ENCODE measurements at regions not wholly inside any gene's neighbourhood (a gene's known extent, or its start where the extent isn't known, plus 50 kb on each side); places are given as distances from the start of the nearest gene placed in this dataset.

GRCh38 chr22:49238181-49239141, 589.2 kb downstream of the BRD1 start:
- H3K79me2 ChIP-seq (ENCODE audit: insufficient read depth, low read length), result no peaks in the 10 kb centered on the region
- no peak overlapping the region for H3K9ac ChIP-seq (ENCODE audit: low read depth, low read length, poor library complexity, severe bottlenecking)
- H3K27me3 ChIP-seq (ENCODE audit: insufficient read depth, low read length, poor library complexity, severe bottlenecking), result no peaks in the 10 kb centered on the region
- H3K4me3 ChIP-seq (ENCODE audit: low read length, poor library complexity, severe bottlenecking), result no peak overlapping the region
- H3K9me2 ChIP-seq (replicated peaks; ENCODE audit: low read depth, low read length), result no peaks in the 10 kb centered on the region
- no peaks in the 10 kb centered on the region for H3F3A ChIP-seq (ENCODE audit: low read depth)
- H3K36me3 ChIP-seq (ENCODE audit: insufficient read depth, low read length), result no peaks in the 10 kb centered on the region
- H2AFZ ChIP-seq (ENCODE audit: low read length), result no peak overlapping the region
- no peaks in the 10 kb centered on the region for H3K4me1 ChIP-seq (ENCODE audit: insufficient read depth, low read length, poor library complexity, severe bottlenecking)
- no peaks in the 10 kb centered on the region for H4K20me1 ChIP-seq (ENCODE audit: insufficient read depth, low read length, poor library complexity, severe bottlenecking)
- TF ChIP-seq CTCF (conservative IDR thresholded peaks at IDR 0.05; ENCODE audit: low read length) (no peak), EZH2phosphoT487 (IDR thresholded peaks at IDR 0.05; ENCODE audit: borderline replicate concordance) (no peak)
- peaks cover 7% of the 10 kb centered on the region for H3K9me3 ChIP-seq (ENCODE audit: insufficient read depth, low read depth, low read length)
- H3K4me2 ChIP-seq (ENCODE audit: low read depth, low read length, poor library complexity, severe bottlenecking), result no peak overlapping the region

GRCh38 chr22:49237703-49238102, 590.0 kb downstream of the BRD1 start:
- Histone ChIP-seq H3F3A (ENCODE audit: low read depth) (no peaks in the 10 kb centered on the region), H3K27me3 (ENCODE audit: insufficient read depth, low read length, poor library complexity, severe bottlenecking) (no peaks in the 10 kb centered on the region), H4K20me1 (ENCODE audit: insufficient read depth, low read length, poor library complexity, severe bottlenecking) (no peaks in the 10 kb centered on the region), H3K4me1 (ENCODE audit: insufficient read depth, low read length, poor library complexity, severe bottlenecking) (no peaks in the 10 kb centered on the region), H3K4me2 (ENCODE audit: low read depth, low read length, poor library complexity, severe bottlenecking) (no peak overlapping the region), H2AFZ (ENCODE audit: low read length) (no peak overlapping the region), H3K9me3 (ENCODE audit: insufficient read depth, low read depth, low read length) (peaks cover 7% of the 10 kb centered on the region), H3K9me2 (replicated peaks; ENCODE audit: low read depth, low read length) (no peaks in the 10 kb centered on the region), H3K79me2 (ENCODE audit: insufficient read depth, low read length) (no peaks in the 10 kb centered on the region), H3K4me3 (ENCODE audit: low read length, poor library complexity, severe bottlenecking) (no peak overlapping the region), H3K9ac (ENCODE audit: low read depth, low read length, poor library complexity, severe bottlenecking) (no peak overlapping the region), H3K36me3 (ENCODE audit: insufficient read depth, low read length) (no peaks in the 10 kb centered on the region)
- no peak for TF ChIP-seq CTCF (conservative IDR thresholded peaks at IDR 0.05; ENCODE audit: low read length)

- Histone ChIP-seq H3K9me3 (ENCODE audit: insufficient read depth, low read depth, low read length) (peaks cover 7% of the 10 kb centered on the region), H4K20me1 (ENCODE audit: insufficient read depth, low read length, poor library complexity, severe bottlenecking) (no peaks in the 10 kb centered on the region), H3K9me2 (replicated peaks; ENCODE audit: low read depth, low read length) (no peaks in the 10 kb centered on the region), H3K9ac (ENCODE audit: low read depth, low read length, poor library complexity, severe bottlenecking) (no peak overlapping the region), H3K4me1 (ENCODE audit: insufficient read depth, low read length, poor library complexity, severe bottlenecking) (no peaks in the 10 kb centered on the region), H3K4me3 (ENCODE audit: low read length, poor library complexity, severe bottlenecking) (no peak overlapping the region), H2AFZ (ENCODE audit: low read length) (no peak overlapping the region), H3K4me2 (ENCODE audit: low read depth, low read length, poor library complexity, severe bottlenecking) (no peak overlapping the region), H3K27me3 (ENCODE audit: insufficient read depth, low read length, poor library complexity, severe bottlenecking) (no peaks in the 10 kb centered on the region), H3F3A (ENCODE audit: low read depth) (no peaks in the 10 kb centered on the region), H3K79me2 (ENCODE audit: insufficient read depth, low read length) (no peaks in the 10 kb centered on the region), H3K36me3 (ENCODE audit: insufficient read depth, low read length) (no peaks in the 10 kb centered on the region)
- no peak for TF ChIP-seq CTCF (conservative IDR thresholded peaks at IDR 0.05; ENCODE audit: low read length)
- TF ChIP-seq EZH2phosphoT487 (IDR thresholded peaks at IDR 0.05; ENCODE audit: borderline replicate concordance), result no peak
These were observed 590.4 kb downstream of the BRD1 start for GRCh38 chr22:49237279-49237678.
